HEK293 (cell line): ENCODE measurements at regions not wholly inside any gene's neighbourhood (a gene's known extent, or its start where the extent isn't known, plus 50 kb on each side); places are given as distances from the start of the nearest gene placed in this dataset.

Source experiments
- FEZF1 ChIP-seq: fragments of 450-650 bp; formaldehyde crosslinking; IDR thresholded peaks from 2 replicates; pipeline ENCODE4 v1.5.1; 2016; ENCODE audit warnings: missing biosample characterization, missing genetic modification characterization
- GLIS1 ChIP-seq: fragments of 450-650 bp; formaldehyde crosslinking; IDR thresholded peaks from 2 replicates; pipeline ENCODE4 v1.5.1; 2016; ENCODE audit warnings: missing biosample characterization, missing genetic modification characterization
- HOXD13 ChIP-seq: sonication (generic); formaldehyde crosslinking; IDR thresholded peaks from 2 replicates; pipeline ENCODE4 v1.8.0; 2022; ENCODE audit warnings: missing genetic modification reagents, borderline replicate concordance
- IKZF3 ChIP-seq: fragments of 450-650 bp; IDR thresholded peaks from 2 replicates; pipeline ENCODE4 v1.5.0; 2018; ENCODE audit warnings: missing biosample characterization, mild to moderate bottlenecking, missing genetic modification characterization, moderate library complexity
- KLF16 ChIP-seq: fragments of 450-650 bp; formaldehyde crosslinking; IDR thresholded peaks from 2 replicates; pipeline ENCODE4 v1.5.1; 2017; ENCODE audit warnings: missing biosample characterization, missing genetic modification characterization
- KLF9 ChIP-seq: fragments of 450-650 bp; formaldehyde crosslinking; IDR thresholded peaks from 2 replicates; pipeline ENCODE4 v1.5.1; 2016; ENCODE audit warnings: missing biosample characterization, missing genetic modification characterization, low read depth
- TCF7L2 ChIP-seq: IDR thresholded peaks from 2 replicates; pipeline ENCODE4 v1.6.1; 2011; ENCODE audit warnings: low read depth, mild to moderate bottlenecking, inconsistent platforms, low read length, moderate library complexity, borderline replicate concordance
- ZFP41 ChIP-seq: fragments of 450-650 bp; formaldehyde crosslinking; IDR thresholded peaks from 2 replicates; pipeline ENCODE4 v1.5.1; 2016; ENCODE audit warnings: missing biosample characterization, missing genetic modification characterization, borderline replicate concordance
- ZNF10 ChIP-seq: fragments of 450-650 bp; formaldehyde crosslinking; IDR thresholded peaks from 2 replicates; pipeline ENCODE4 v1.5.1; 2017; ENCODE audit warnings: missing biosample characterization, missing genetic modification characterization
- ZNF114 ChIP-seq: fragments of 450-650 bp; formaldehyde crosslinking; IDR thresholded peaks from 2 replicates; pipeline ENCODE4 v1.5.0; 2017; ENCODE audit warnings: missing biosample characterization, missing genetic modification characterization
- ZNF121 ChIP-seq: fragments of 450-650 bp; formaldehyde crosslinking; IDR thresholded peaks from 2 replicates; pipeline ENCODE4 v1.5.1; 2016; ENCODE audit warnings: missing biosample characterization, missing genetic modification characterization
- ZNF155 ChIP-seq: fragments of 450-650 bp; formaldehyde crosslinking; IDR thresholded peaks from 2 replicates; pipeline ENCODE4 v1.5.1; 2016; ENCODE audit warnings: missing biosample characterization, missing genetic modification characterization
- ZNF16 ChIP-seq: fragments of 450-650 bp; formaldehyde crosslinking; IDR thresholded peaks from 2 replicates; pipeline ENCODE4 v1.5.1; 2016; ENCODE audit warnings: low read depth, missing biosample characterization, missing genetic modification characterization
- ZNF19 ChIP-seq: fragments of 450-650 bp; formaldehyde crosslinking; IDR thresholded peaks from 2 replicates; pipeline ENCODE4; 2016; ENCODE audit warnings: missing biosample characterization, missing genetic modification characterization, low read depth
- ZNF239 ChIP-seq: fragments of 450-650 bp; formaldehyde crosslinking; IDR thresholded peaks from 2 replicates; pipeline ENCODE4 v1.5.1; 2016; ENCODE audit warnings: missing biosample characterization, missing genetic modification characterization
- ZNF274 ChIP-seq, 2 experiments: fragments of 200-500 bp in 1 of 2; fragments of 450-650 bp in 1 of 2; sonication (Bioruptor generic) in 1 of 2; formaldehyde crosslinking in 1 of 2; IDR thresholded peaks; 2 replicates each; pipeline versions ENCODE4 v1.5.1 to v1.6.1; 2014 to 2016; ENCODE audit warnings: borderline replicate concordance in 1 of 2, inconsistent platforms in 1 of 2, low read length in 1 of 2, missing biosample characterization in 1 of 2, missing genetic modification characterization in 1 of 2
- ZNF311 ChIP-seq: fragments of 450-650 bp; formaldehyde crosslinking; IDR thresholded peaks from 2 replicates; pipeline ENCODE4 v1.5.1; 2017; ENCODE audit warnings: missing biosample characterization, missing genetic modification characterization, borderline replicate concordance
- ZNF404 ChIP-seq: fragments of 450-650 bp; formaldehyde crosslinking; IDR thresholded peaks from 2 replicates; pipeline ENCODE4 v1.5.1; 2017; ENCODE audit warnings: missing biosample characterization, missing genetic modification characterization
- ZNF433 ChIP-seq: fragments of 450-650 bp; formaldehyde crosslinking; IDR thresholded peaks from 2 replicates; pipeline ENCODE4 v1.5.1; 2016; ENCODE audit warnings: missing biosample characterization, missing genetic modification characterization, low read depth
- ZNF510 ChIP-seq: fragments of 450-650 bp; formaldehyde crosslinking; IDR thresholded peaks from 2 replicates; pipeline ENCODE4 v1.5.1; 2018; ENCODE audit warnings: mild to moderate bottlenecking, missing genetic modification characterization, missing biosample characterization; ENCODE audit not compliant: insufficient replicate concordance
- ZNF544 ChIP-seq: fragments of 450-650 bp; formaldehyde crosslinking; IDR thresholded peaks from 2 replicates; pipeline ENCODE4 v1.5.0; 2017; ENCODE audit warnings: missing biosample characterization, missing genetic modification characterization
- ZNF548 ChIP-seq: fragments of 450-650 bp; formaldehyde crosslinking; IDR thresholded peaks from 2 replicates; pipeline ENCODE4 v1.5.1; 2016; ENCODE audit warnings: missing biosample characterization, missing genetic modification characterization
- ZNF596 ChIP-seq: fragments of 450-650 bp; IDR thresholded peaks from 2 replicates; pipeline ENCODE4 v1.5.0; 2018; ENCODE audit warnings: missing biosample characterization, mild to moderate bottlenecking, missing genetic modification characterization, moderate library complexity
- ZNF791 ChIP-seq: fragments of 450-650 bp; formaldehyde crosslinking; IDR thresholded peaks from 2 replicates; pipeline ENCODE4 v1.5.1; 2016; ENCODE audit warnings: missing biosample characterization, missing genetic modification characterization
- ZSCAN30 ChIP-seq: fragments of 450-650 bp; IDR thresholded peaks from 2 replicates; pipeline ENCODE4 v1.5.1; 2018; ENCODE audit warnings: missing biosample characterization, mild to moderate bottlenecking, missing genetic modification characterization, moderate library complexity
- ZXDB ChIP-seq: fragments of 450-650 bp; formaldehyde crosslinking; IDR thresholded peaks from 2 replicates; pipeline ENCODE4 v1.5.1; 2016; ENCODE audit warnings: missing biosample characterization, missing genetic modification characterization
- TF ChIP-seq, protein P1 (sequence below): fragments of 450-650 bp; formaldehyde crosslinking; IDR thresholded peaks from 2 replicates; pipeline ENCODE4 v1.5.1; 2016; ENCODE audit warnings: missing biosample characterization, missing genetic modification characterization
- TF ChIP-seq, protein P2 (sequence below): IDR thresholded peaks from 2 replicates; pipeline ENCODE4 v1.6.1; 2011; ENCODE audit warnings: mild to moderate bottlenecking, low read depth, low read length, borderline replicate concordance
- TF ChIP-seq, protein P3 (sequence below): fragments of 450-650 bp; formaldehyde crosslinking; IDR thresholded peaks from 2 replicates; pipeline ENCODE4 v1.5.1; 2016; ENCODE audit warnings: missing biosample characterization, missing genetic modification characterization, low read depth
- TF ChIP-seq, protein P4 (sequence below): fragments of 450-650 bp; formaldehyde crosslinking; IDR thresholded peaks from 2 replicates; pipeline ENCODE4 v1.5.1; 2017; ENCODE audit warnings: missing biosample characterization, mild to moderate bottlenecking, missing genetic modification characterization, moderate library complexity
- TF ChIP-seq, protein P5 (sequence below): fragments of 450-650 bp; formaldehyde crosslinking; IDR thresholded peaks from 2 replicates; pipeline ENCODE4 v1.5.1; 2016; ENCODE audit warnings: missing biosample characterization, missing genetic modification characterization
- TF ChIP-seq, protein P6 (sequence below): fragments of 450-650 bp; formaldehyde crosslinking; IDR thresholded peaks from 2 replicates; pipeline ENCODE4 v1.5.1; 2016; ENCODE audit warnings: missing biosample characterization, missing genetic modification characterization

DNA sequence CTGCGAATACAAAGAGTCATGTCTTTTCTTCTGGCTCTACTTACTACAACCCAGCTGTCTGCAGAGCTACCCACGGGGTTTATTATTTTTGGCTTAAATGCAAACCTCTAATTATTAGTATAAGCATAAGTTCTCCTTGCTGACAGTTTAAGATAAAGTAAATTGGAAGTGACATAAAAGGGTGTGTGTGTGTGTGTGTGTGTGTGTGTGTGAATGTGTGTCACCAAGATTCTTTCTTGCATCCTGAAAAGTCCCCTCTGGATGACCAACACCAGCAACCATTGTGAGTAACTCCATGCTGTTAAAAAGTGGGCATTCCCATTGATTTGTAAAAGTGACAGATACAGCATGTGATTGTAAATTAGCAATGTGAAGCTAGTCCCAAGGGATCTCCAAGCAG is 803.8 kb upstream of the ZNF608 start (continued):
- TF ChIP-seq ZNF121 (tag by site-specific recombination) (no peak), FEZF1 (peak; percentile 96), ZNF114 (tag by site-specific recombination) (no peak), ZNF311 (no peak), KLF9 (tag by site-specific recombination) (peak; percentile 67), ZNF16 (tag by site-specific recombination) (no peak), KLF16 (tag by site-specific recombination) (peak; percentile 89; the same call in 1 of the 2 replicates), ZNF404 (tag by site-specific recombination) (0 out of 2 replicates have a peak, but pooled peaks have one; percentile 15), ZNF19 (peak; percentile 90), ZSCAN30 (tag by site-specific recombination) (peak; percentile 94), ZNF239 (tag by site-specific recombination) (0 out of 2 replicates have a peak, but pooled peaks have one; percentile 77), ZNF274 (IDR thresholded peaks at IDR 0.05; ENCODE audit: low read length) (no peak), ZNF274 (tag by site-specific recombination; IDR thresholded peaks at IDR 0.05; ENCODE audit: borderline replicate concordance) (no peak), ZXDB (tag by site-specific recombination) (peak; percentile 99), IKZF3 (peak; percentile 90), GLIS1 (tag by site-specific recombination) (peak; percentile 88), ZNF791 (tag by site-specific recombination) (no peak), HOXD13 (CRISPR knock-in tag) (no peak), ZNF510 (tag by site-specific recombination) (no peak), ZNF548 (no peak), ZNF544 (tag by site-specific recombination) (no peak), ZFP41 (tag by site-specific recombination) (no peak), ZNF433 (no peak), TCF7L2 (no peak; the same call in 1 of the 2 replicates), ZNF596 (no peak), ZNF10 (tag by site-specific recombination) (no peak), ZNF155 (tag by site-specific recombination) (no peak)
- TF ChIP-seq, protein P1, sequence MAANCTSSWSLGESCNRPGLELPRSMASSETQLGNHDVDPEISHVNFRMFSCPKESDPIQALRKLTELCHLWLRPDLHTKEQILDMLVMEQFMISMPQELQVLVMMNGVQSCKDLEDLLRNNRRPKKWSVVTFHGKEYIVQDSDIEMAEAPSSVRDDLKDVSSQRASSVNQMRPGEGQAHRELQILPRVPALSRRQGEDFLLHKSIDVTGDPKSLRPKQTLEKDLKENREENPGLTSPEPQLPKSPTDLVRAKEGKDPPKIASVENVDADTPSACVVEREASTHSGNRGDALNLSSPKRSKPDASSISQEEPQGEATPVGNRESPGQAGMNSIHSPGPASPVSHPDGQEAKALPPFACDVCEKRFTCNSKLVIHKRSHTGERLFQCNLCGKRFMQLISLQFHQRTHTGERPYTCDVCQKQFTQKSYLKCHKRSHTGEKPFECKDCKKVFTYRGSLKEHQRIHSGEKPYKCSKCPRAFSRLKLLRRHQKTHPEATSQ, result no peak
- TF ChIP-seq, protein P2, sequence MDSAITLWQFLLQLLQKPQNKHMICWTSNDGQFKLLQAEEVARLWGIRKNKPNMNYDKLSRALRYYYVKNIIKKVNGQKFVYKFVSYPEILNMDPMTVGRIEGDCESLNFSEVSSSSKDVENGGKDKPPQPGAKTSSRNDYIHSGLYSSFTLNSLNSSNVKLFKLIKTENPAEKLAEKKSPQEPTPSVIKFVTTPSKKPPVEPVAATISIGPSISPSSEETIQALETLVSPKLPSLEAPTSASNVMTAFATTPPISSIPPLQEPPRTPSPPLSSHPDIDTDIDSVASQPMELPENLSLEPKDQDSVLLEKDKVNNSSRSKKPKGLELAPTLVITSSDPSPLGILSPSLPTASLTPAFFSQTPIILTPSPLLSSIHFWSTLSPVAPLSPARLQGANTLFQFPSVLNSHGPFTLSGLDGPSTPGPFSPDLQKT, result no peak
- TF ChIP-seq, protein P3, sequence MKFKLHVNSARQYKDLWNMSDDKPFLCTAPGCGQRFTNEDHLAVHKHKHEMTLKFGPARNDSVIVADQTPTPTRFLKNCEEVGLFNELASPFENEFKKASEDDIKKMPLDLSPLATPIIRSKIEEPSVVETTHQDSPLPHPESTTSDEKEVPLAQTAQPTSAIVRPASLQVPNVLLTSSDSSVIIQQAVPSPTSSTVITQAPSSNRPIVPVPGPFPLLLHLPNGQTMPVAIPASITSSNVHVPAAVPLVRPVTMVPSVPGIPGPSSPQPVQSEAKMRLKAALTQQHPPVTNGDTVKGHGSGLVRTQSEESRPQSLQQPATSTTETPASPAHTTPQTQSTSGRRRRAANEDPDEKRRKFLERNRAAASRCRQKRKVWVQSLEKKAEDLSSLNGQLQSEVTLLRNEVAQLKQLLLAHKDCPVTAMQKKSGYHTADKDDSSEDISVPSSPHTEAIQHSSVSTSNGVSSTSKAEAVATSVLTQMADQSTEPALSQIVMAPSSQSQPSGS (tag by site-specific recombination), result peak; percentile 73
- TF ChIP-seq, protein P4, sequence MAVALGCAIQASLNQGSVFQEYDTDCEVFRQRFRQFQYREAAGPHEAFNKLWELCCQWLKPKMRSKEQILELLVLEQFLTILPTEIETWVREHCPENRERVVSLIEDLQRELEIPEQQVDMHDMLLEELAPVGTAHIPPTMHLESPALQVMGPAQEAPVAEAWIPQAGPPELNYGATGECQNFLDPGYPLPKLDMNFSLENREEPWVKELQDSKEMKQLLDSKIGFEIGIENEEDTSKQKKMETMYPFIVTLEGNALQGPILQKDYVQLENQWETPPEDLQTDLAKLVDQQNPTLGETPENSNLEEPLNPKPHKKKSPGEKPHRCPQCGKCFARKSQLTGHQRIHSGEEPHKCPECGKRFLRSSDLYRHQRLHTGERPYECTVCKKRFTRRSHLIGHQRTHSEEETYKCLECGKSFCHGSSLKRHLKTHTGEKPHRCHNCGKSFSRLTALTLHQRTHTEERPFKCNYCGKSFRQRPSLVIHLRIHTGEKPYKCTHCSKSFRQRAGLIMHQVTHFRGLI, result peak; percentile 55; the same call in 1 of the 2 replicates
- TF ChIP-seq, protein P5, sequence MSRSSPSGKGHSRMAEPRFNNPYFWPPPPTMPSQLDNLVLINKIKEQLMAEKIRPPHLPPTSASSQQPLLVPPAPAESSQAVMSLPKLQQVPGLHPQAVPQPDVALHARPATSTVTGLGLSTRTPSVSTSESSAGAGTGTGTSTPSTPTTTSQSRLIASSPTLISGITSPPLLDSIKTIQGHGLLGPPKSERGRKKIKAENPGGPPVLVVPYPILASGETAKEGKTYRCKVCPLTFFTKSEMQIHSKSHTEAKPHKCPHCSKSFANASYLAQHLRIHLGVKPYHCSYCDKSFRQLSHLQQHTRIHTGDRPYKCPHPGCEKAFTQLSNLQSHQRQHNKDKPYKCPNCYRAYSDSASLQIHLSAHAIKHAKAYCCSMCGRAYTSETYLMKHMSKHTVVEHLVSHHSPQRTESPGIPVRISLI (tag by site-specific recombination), result no peak
- TF ChIP-seq, protein P6, sequence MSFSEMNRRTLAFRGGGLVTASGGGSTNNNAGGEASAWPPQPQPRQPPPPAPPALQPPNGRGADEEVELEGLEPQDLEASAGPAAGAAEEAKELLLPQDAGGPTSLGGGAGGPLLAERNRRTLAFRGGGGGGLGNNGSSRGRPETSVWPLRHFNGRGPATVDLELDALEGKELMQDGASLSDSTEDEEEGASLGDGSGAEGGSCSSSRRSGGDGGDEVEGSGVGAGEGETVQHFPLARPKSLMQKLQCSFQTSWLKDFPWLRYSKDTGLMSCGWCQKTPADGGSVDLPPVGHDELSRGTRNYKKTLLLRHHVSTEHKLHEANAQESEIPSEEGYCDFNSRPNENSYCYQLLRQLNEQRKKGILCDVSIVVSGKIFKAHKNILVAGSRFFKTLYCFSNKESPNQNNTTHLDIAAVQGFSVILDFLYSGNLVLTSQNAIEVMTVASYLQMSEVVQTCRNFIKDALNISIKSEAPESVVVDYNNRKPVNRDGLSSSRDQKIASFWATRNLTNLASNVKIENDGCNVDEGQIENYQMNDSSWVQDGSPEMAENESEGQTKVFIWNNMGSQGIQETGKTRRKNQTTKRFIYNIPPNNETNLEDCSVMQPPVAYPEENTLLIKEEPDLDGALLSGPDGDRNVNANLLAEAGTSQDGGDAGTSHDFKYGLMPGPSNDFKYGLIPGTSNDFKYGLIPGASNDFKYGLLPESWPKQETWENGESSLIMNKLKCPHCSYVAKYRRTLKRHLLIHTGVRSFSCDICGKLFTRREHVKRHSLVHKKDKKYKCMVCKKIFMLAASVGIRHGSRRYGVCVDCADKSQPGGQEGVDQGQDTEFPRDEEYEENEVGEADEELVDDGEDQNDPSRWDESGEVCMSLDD (tag by site-specific recombination), result no peak
